GM23338 (cell line): ENCODE measurements at regions not wholly inside any gene's neighbourhood (a gene's known extent, or its start where the extent isn't known, plus 50 kb on each side); places are given as distances from the start of the nearest gene placed in this dataset.

ENCODE experiments used
- ATAC-seq: fragments of 200-7000 bp; cut with Tn5 transposase; 3 replicates; pipeline ENCODE4 v1.9.1; 2020
- DNase-seq: peaks from one replicate; pipeline ENCODE4 v3.0.0-alpha.2; 2015; ENCODE audit warnings: low spot score
- H2AFZ ChIP-seq: fragments of 200-600 bp; sonication (generic); 2 replicates; pipeline ENCODE4 v1.8.0; 2016; ENCODE audit warnings: antibody characterized with exemption, mild to moderate bottlenecking, moderate library complexity
- H3F3A ChIP-seq: fragments of 200-600 bp; sonication (generic); replicated peaks from 2 replicates; pipeline ENCODE4 v1.8.0; 2017; ENCODE audit warnings: antibody characterized with exemption, mixed run types, low read depth
- H3K27ac ChIP-seq: fragments of 200-600 bp; sonication (generic); 2 replicates; pipeline ENCODE4 v1.6.1; 2016; ENCODE audit warnings: low read depth
- H3K27me3 ChIP-seq: fragments of 200-600 bp; sonication (generic); 2 replicates; pipeline ENCODE4 v1.8.0; 2016; ENCODE audit warnings: mild to moderate bottlenecking, mixed run types, moderate library complexity; ENCODE audit not compliant: insufficient read depth
- H3K36me3 ChIP-seq: fragments of 200-600 bp; sonication (generic); 2 replicates; pipeline ENCODE4 v1.8.0; 2016; ENCODE audit warnings: mild to moderate bottlenecking; ENCODE audit not compliant: insufficient read depth
- H3K4me1 ChIP-seq: fragments of 200-600 bp; sonication (generic); 2 replicates; pipeline ENCODE4 v1.8.0; 2016; ENCODE audit warnings: mild to moderate bottlenecking, moderate library complexity; ENCODE audit not compliant: insufficient read depth
- H3K4me2 ChIP-seq: fragments of 200-600 bp; sonication (generic); 2 replicates; pipeline ENCODE4 v1.7.1; 2017; ENCODE audit warnings: mixed run types
- H3K4me3 ChIP-seq: fragments of 200-600 bp; sonication (generic); 2 replicates; pipeline ENCODE4 v1.6.1; 2016; ENCODE audit warnings: mixed run types
- H3K79me2 ChIP-seq: fragments of 200-600 bp; sonication (generic); replicated peaks from 2 replicates; pipeline ENCODE4 v1.8.0; 2017; ENCODE audit warnings: mild to moderate bottlenecking; ENCODE audit not compliant: insufficient read depth
- H3K9me2 ChIP-seq: fragments of 200-600 bp; sonication (generic); 2 replicates; pipeline ENCODE4 v1.8.0; 2017; ENCODE audit not compliant: insufficient read depth
- H4K20me1 ChIP-seq: fragments of 200-600 bp; sonication (generic); replicated peaks from 2 replicates; pipeline ENCODE4 v1.8.0; 2017; ENCODE audit warnings: mild to moderate bottlenecking; ENCODE audit not compliant: insufficient read depth
- H3K27ac Mint-ChIP-seq: 2 replicates; pipeline ENCODE4 v1.8.0; 2020; ENCODE audit warnings: inconsistent platforms, mild to moderate bottlenecking, moderate library complexity, mixed read lengths
- H3K27me3 Mint-ChIP-seq: 3 replicates; pipeline ENCODE4 v1.8.0; 2022; ENCODE audit warnings: low read depth, mild to moderate bottlenecking, moderate library complexity, mixed read lengths, inconsistent platforms; ENCODE audit not compliant: insufficient read depth, poor library complexity
- H3K36me3 Mint-ChIP-seq: 3 replicates; pipeline ENCODE4 v1.8.0; 2021; ENCODE audit warnings: low read depth, mild to moderate bottlenecking, inconsistent platforms, moderate library complexity, mixed read lengths
- H3K4me1 Mint-ChIP-seq: 3 replicates; pipeline ENCODE4 v1.8.0; 2020; ENCODE audit warnings: mild to moderate bottlenecking, inconsistent platforms, mixed read lengths
- H3K4me3 Mint-ChIP-seq: 3 replicates; pipeline ENCODE4 v1.8.0; 2021; ENCODE audit warnings: moderate library complexity, mild to moderate bottlenecking, inconsistent platforms, mixed read lengths
- H3K9me3 Mint-ChIP-seq: 3 replicates; pipeline ENCODE4 v1.8.0; 2020; ENCODE audit warnings: moderate library complexity, mild to moderate bottlenecking, inconsistent platforms, mixed read lengths
- EZH2 ChIP-seq: fragments of 200-600 bp; sonication (generic); IDR thresholded peaks from one replicate; pipeline ENCODE4 v1.8.0; 2017; ENCODE audit warnings: antibody characterized with exemption, mild to moderate bottlenecking, low read depth; ENCODE audit not compliant: unreplicated experiment
- JUNB ChIP-seq: IDR thresholded peaks from one replicate; pipeline ENCODE4 v1.6.1; 2016; ENCODE audit warnings: antibody characterized with exemption; ENCODE audit not compliant: unreplicated experiment
- POLR2AphosphoS5 ChIP-seq: IDR thresholded peaks from 2 replicates; pipeline ENCODE4 v1.6.1; 2016; ENCODE audit warnings: antibody characterized with exemption, low read depth
- ZNF331 ChIP-seq: fragments of 250-450 bp; sonication (Bioruptor Pico); IDR thresholded peaks from 2 replicates; pipeline ENCODE4 v1.5.0; 2020; ENCODE audit warnings: low read depth, mild to moderate bottlenecking, moderate library complexity
- TF ChIP-seq, protein P1 (sequence below), 2 experiments: fragments of 200-600 bp in 1 of 2; sonication (generic) in 1 of 2; conservative IDR thresholded peaks; 2 replicates each; pipeline versions ENCODE4 v1.5.1 to v1.6.1; 2016 to 2017; ENCODE audit warnings: antibody characterized with exemption in 2 of 2, low read depth in 2 of 2, mild to moderate bottlenecking in 2 of 2, moderate library complexity in 1 of 2
- TF ChIP-seq, protein P2 (sequence below): fragments of 250-450 bp; sonication (Bioruptor Pico); IDR thresholded peaks from 2 replicates; pipeline ENCODE4 v1.5.0; 2020; ENCODE audit warnings: mild to moderate bottlenecking, moderate library complexity
- TF ChIP-seq, protein P3 (sequence below): IDR thresholded peaks from 2 replicates; pipeline ENCODE4 v1.6.1; 2016; ENCODE audit warnings: antibody characterized with exemption
- TF ChIP-seq, protein P4 (sequence below): IDR thresholded peaks from one replicate; pipeline ENCODE4 v1.6.1; 2018; ENCODE audit warnings: antibody characterized with exemption; ENCODE audit not compliant: unreplicated experiment

DNA sequence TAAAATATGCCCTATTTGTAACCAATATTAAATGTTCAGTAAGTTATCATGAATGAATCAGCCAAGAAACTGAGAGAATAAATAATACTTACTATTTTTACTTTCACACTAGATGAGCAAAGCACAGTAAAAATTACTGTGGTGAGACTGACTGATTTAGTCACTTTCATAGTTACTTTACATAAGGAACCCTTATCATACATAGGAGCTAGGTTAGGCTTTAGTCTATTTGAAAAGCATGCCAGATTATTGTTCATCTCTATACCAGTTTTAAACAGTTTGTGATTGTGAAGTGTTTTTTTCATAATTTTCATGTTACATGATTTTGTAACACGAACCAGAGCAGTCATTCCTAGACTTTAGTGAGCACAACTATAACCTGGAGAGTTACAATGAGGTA lies 80.7 kb upstream of the MAGI2 start:
- H3K27me3 Mint-ChIP-seq: no peaks in the 10 kb centered on the region
- DNase-seq: no peak
- no peaks in the 10 kb centered on the region for H3K36me3 Mint-ChIP-seq
- H3K4me3 Mint-ChIP-seq: no peak overlapping the region
- Histone ChIP-seq H3K4me3 (no peak overlapping the region), H3K4me1 (0 out of 2 replicates have a peak, but pooled peaks cover 2% of the 10 kb centered on the region), H3K4me2 (no peak overlapping the region), H3K79me2 (no peaks in the 10 kb centered on the region), H2AFZ (no peak overlapping the region), H3F3A (no peaks in the 10 kb centered on the region), H3K27me3 (no peaks in the 10 kb centered on the region), H3K9me2 (no peaks in the 10 kb centered on the region), H4K20me1 (no peaks in the 10 kb centered on the region), H3K27ac (no peak overlapping the region), H3K36me3 (no peaks in the 10 kb centered on the region)
- no peak for TF ChIP-seq EZH2
- no peak for TF ChIP-seq ZNF331 (CRISPR knock-in tag)
- TF ChIP-seq, protein P1, sequence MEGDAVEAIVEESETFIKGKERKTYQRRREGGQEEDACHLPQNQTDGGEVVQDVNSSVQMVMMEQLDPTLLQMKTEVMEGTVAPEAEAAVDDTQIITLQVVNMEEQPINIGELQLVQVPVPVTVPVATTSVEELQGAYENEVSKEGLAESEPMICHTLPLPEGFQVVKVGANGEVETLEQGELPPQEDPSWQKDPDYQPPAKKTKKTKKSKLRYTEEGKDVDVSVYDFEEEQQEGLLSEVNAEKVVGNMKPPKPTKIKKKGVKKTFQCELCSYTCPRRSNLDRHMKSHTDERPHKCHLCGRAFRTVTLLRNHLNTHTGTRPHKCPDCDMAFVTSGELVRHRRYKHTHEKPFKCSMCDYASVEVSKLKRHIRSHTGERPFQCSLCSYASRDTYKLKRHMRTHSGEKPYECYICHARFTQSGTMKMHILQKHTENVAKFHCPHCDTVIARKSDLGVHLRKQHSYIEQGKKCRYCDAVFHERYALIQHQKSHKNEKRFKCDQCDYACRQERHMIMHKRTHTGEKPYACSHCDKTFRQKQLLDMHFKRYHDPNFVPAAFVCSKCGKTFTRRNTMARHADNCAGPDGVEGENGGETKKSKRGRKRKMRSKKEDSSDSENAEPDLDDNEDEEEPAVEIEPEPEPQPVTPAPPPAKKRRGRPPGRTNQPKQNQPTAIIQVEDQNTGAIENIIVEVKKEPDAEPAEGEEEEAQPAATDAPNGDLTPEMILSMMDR (conservative IDR thresholded peaks at IDR 0.05; ENCODE audit: low read depth in 2 of 2): no peak
- TF ChIP-seq, protein P2, sequence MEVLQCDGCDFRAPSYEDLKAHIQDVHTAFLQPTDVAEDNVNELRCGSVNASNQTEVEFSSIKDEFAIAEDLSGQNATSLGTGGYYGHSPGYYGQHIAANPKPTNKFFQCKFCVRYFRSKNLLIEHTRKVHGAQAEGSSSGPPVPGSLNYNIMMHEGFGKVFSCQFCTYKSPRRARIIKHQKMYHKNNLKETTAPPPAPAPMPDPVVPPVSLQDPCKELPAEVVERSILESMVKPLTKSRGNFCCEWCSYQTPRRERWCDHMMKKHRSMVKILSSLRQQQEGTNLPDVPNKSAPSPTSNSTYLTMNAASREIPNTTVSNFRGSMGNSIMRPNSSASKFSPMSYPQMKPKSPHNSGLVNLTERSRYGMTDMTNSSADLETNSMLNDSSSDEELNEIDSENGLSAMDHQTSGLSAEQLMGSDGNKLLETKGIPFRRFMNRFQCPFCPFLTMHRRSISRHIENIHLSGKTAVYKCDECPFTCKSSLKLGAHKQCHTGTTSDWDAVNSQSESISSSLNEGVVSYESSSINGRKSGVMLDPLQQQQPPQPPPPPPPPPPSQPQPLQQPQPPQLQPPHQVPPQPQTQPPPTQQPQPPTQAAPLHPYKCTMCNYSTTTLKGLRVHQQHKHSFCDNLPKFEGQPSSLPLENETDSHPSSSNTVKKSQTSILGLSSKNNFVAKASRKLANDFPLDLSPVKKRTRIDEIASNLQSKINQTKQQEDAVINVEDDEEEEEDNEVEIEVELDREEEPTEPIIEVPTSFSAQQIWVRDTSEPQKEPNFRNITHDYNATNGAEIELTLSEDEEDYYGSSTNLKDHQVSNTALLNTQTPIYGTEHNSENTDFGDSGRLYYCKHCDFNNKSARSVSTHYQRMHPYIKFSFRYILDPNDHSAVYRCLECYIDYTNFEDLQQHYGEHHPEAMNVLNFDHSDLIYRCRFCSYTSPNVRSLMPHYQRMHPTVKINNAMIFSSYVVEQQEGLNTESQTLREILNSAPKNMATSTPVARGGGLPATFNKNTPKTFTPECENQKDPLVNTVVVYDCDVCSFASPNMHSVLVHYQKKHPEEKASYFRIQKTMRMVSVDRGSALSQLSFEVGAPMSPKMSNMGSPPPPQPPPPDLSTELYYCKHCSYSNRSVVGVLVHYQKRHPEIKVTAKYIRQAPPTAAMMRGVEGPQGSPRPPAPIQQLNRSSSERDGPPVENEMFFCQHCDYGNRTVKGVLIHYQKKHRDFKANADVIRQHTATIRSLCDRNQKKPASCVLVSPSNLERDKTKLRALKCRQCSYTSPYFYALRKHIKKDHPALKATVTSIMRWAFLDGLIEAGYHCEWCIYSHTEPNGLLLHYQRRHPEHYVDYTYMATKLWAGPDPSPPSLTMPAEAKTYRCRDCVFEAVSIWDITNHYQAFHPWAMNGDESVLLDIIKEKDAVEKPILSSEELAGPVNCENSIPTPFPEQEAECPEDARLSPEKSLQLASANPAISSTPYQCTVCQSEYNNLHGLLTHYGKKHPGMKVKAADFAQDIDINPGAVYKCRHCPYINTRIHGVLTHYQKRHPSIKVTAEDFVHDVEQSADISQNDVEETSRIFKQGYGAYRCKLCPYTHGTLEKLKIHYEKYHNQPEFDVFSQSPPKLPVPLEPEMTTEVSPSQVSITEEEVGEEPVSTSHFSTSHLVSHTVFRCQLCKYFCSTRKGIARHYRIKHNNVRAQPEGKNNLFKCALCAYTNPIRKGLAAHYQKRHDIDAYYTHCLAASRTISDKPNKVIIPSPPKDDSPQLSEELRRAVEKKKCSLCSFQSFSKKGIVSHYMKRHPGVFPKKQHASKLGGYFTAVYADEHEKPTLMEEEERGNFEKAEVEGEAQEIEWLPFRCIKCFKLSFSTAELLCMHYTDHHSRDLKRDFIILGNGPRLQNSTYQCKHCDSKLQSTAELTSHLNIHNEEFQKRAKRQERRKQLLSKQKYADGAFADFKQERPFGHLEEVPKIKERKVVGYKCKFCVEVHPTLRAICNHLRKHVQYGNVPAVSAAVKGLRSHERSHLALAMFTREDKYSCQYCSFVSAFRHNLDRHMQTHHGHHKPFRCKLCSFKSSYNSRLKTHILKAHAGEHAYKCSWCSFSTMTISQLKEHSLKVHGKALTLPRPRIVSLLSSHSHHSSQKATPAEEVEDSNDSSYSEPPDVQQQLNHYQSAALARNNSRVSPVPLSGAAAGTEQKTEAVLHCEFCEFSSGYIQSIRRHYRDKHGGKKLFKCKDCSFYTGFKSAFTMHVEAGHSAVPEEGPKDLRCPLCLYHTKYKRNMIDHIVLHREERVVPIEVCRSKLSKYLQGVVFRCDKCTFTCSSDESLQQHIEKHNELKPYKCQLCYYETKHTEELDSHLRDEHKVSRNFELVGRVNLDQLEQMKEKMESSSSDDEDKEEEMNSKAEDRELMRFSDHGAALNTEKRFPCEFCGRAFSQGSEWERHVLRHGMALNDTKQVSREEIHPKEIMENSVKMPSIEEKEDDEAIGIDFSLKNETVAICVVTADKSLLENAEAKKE (CRISPR knock-in tag): no peak
- TF ChIP-seq, protein P3, sequence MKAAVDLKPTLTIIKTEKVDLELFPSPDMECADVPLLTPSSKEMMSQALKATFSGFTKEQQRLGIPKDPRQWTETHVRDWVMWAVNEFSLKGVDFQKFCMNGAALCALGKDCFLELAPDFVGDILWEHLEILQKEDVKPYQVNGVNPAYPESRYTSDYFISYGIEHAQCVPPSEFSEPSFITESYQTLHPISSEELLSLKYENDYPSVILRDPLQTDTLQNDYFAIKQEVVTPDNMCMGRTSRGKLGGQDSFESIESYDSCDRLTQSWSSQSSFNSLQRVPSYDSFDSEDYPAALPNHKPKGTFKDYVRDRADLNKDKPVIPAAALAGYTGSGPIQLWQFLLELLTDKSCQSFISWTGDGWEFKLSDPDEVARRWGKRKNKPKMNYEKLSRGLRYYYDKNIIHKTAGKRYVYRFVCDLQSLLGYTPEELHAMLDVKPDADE: no peak
- no peak for TF ChIP-seq JUNB
- no peak for TF ChIP-seq POLR2AphosphoS5
- TF ChIP-seq, protein P4, sequence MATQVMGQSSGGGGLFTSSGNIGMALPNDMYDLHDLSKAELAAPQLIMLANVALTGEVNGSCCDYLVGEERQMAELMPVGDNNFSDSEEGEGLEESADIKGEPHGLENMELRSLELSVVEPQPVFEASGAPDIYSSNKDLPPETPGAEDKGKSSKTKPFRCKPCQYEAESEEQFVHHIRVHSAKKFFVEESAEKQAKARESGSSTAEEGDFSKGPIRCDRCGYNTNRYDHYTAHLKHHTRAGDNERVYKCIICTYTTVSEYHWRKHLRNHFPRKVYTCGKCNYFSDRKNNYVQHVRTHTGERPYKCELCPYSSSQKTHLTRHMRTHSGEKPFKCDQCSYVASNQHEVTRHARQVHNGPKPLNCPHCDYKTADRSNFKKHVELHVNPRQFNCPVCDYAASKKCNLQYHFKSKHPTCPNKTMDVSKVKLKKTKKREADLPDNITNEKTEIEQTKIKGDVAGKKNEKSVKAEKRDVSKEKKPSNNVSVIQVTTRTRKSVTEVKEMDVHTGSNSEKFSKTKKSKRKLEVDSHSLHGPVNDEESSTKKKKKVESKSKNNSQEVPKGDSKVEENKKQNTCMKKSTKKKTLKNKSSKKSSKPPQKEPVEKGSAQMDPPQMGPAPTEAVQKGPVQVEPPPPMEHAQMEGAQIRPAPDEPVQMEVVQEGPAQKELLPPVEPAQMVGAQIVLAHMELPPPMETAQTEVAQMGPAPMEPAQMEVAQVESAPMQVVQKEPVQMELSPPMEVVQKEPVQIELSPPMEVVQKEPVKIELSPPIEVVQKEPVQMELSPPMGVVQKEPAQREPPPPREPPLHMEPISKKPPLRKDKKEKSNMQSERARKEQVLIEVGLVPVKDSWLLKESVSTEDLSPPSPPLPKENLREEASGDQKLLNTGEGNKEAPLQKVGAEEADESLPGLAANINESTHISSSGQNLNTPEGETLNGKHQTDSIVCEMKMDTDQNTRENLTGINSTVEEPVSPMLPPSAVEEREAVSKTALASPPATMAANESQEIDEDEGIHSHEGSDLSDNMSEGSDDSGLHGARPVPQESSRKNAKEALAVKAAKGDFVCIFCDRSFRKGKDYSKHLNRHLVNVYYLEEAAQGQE: no peak
- no peaks in the 10 kb centered on the region for H3K9me3 Mint-ChIP-seq
- no peak for ATAC-seq
- H3K27ac Mint-ChIP-seq: no peak overlapping the region
- H3K4me1 Mint-ChIP-seq: peaks cover 11% of the 10 kb centered on the region
